Calu3 (cell line): ENCODE measurements at regions not wholly inside any gene's neighbourhood (a gene's known extent, or its start where the extent isn't known, plus 50 kb on each side); places are given as distances from the start of the nearest gene placed in this dataset.

Experiments used
- BruUV-seq: library from RNA; stranded (reverse); fragments of 400-500 nt; replicated peaks from 2 replicates; lab custom pipeline; 2021; lab: Mats Ljungman, UMichigan
- CTCF ChIA-PET: fragments of 300-600 bp; sonication (Branson Sonifier 250); formaldehyde crosslinking; loops from one replicate; lab custom pipeline; 2022; ENCODE audit warnings: antibody characterized with exemption; lab: Charles Lee
- DNase-seq: peaks from one replicate; pipeline ENCODE4 v3.0.0; 2022
- H3K27ac Mint-ChIP-seq: one replicate; pipeline ENCODE4 v1.8.0; 2022; ENCODE audit warnings: mixed read lengths; ENCODE audit not compliant: unreplicated experiment
- H3K27me3 Mint-ChIP-seq: one replicate; pipeline ENCODE4 v1.8.0; 2022; ENCODE audit warnings: mixed read lengths; ENCODE audit not compliant: unreplicated experiment
- H3K36me3 Mint-ChIP-seq: one replicate; pipeline ENCODE4 v1.8.0; 2022; ENCODE audit warnings: mild to moderate bottlenecking, moderate library complexity, mixed read lengths; ENCODE audit not compliant: insufficient read depth, unreplicated experiment
- H3K4me1 Mint-ChIP-seq: one replicate; pipeline ENCODE4 v1.8.0; 2022; ENCODE audit warnings: mild to moderate bottlenecking, low read depth, mixed read lengths; ENCODE audit not compliant: unreplicated experiment
- H3K4me3 Mint-ChIP-seq: one replicate; pipeline ENCODE4 v1.8.0; 2022; ENCODE audit warnings: mild to moderate bottlenecking, low read depth, moderate library complexity, mixed read lengths; ENCODE audit not compliant: unreplicated experiment
- H3K9me3 Mint-ChIP-seq: one replicate; pipeline ENCODE4 v1.8.0; 2022; ENCODE audit warnings: low read depth, mixed read lengths; ENCODE audit not compliant: unreplicated experiment
- intact Hi-C: fragments of 100-400 bp; cut with micrococcal nuclease; formaldehyde crosslinking; loops from one replicate; pipeline ENCODE4 v1.10.0; 2022; ENCODE audit not compliant: unreplicated experiment
- TF ChIP-seq, protein P1 (sequence below): fragments of 200-600 bp; IDR thresholded peaks from one replicate; pipeline ENCODE4 v1.8.0; 2022; ENCODE audit warnings: antibody characterized with exemption; ENCODE audit not compliant: unreplicated experiment

DNA sequence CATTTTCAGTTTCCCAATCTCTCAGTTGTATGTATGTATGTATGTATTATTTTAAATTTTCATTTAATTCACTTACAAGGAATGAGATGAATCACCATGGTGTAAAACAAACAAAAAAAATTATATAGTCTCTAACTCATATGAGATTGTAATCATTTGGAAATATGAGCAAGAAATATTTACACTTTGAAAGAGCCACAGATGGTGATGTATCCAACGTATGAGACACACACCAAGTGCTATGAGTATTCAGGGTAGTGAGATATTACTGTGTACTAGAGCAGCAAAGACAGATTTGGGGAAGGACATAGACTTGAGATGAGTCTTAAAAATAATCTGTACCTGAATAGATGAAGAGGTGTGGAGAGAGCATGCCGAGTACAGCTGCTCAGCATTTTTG is 1154.4 kb downstream of the RAPGEF2 start:
- intact Hi-C loops: no loop called here
- Mint-ChIP-seq H3K27ac (no peak overlapping the region), H3K4me1 (no peaks in the 10 kb centered on the region), H3K4me3 (no peak overlapping the region), H3K9me3 (no peaks in the 10 kb centered on the region), H3K27me3 (no peaks in the 10 kb centered on the region), H3K36me3 (no peaks in the 10 kb centered on the region)
- TF ChIP-seq, protein P1, sequence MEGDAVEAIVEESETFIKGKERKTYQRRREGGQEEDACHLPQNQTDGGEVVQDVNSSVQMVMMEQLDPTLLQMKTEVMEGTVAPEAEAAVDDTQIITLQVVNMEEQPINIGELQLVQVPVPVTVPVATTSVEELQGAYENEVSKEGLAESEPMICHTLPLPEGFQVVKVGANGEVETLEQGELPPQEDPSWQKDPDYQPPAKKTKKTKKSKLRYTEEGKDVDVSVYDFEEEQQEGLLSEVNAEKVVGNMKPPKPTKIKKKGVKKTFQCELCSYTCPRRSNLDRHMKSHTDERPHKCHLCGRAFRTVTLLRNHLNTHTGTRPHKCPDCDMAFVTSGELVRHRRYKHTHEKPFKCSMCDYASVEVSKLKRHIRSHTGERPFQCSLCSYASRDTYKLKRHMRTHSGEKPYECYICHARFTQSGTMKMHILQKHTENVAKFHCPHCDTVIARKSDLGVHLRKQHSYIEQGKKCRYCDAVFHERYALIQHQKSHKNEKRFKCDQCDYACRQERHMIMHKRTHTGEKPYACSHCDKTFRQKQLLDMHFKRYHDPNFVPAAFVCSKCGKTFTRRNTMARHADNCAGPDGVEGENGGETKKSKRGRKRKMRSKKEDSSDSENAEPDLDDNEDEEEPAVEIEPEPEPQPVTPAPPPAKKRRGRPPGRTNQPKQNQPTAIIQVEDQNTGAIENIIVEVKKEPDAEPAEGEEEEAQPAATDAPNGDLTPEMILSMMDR: no peak
- BruUV-seq: no TSS peak
- CTCF ChIA-PET: no interaction called here
- no peak for DNase-seq

DNA sequence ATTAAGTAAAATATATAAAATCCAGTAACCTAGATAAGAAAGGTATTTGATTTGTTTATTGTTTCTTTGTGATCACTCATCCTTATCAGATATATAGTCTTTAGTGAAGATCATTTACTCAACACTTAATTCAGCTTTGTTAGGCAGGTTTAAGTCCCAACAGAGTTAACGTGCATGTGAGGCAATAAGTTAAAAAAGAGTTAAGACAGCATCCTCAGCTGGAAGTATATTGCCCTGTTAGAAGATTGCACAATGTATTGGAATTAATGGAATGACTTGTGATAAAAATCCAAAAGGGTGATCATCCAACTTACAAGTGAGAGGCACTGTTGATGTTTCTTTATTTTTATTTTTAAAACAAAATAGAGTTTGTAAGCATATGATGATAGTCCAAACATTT is 1162.1 kb downstream of the RAPGEF2 start:
- no peak overlapping the region for H3K4me3 Mint-ChIP-seq
- no peaks in the 10 kb centered on the region for H3K9me3 Mint-ChIP-seq
- H3K4me1 Mint-ChIP-seq: no peaks in the 10 kb centered on the region
- no peaks in the 10 kb centered on the region for H3K36me3 Mint-ChIP-seq
- no TSS peak for BruUV-seq
- no peaks in the 10 kb centered on the region for H3K27me3 Mint-ChIP-seq
- H3K27ac Mint-ChIP-seq: no peak overlapping the region
- intact Hi-C loops: no loop called here
- TF ChIP-seq, protein P1: no peak
- no peak for DNase-seq
- CTCF ChIA-PET: no interaction called here

DNA sequence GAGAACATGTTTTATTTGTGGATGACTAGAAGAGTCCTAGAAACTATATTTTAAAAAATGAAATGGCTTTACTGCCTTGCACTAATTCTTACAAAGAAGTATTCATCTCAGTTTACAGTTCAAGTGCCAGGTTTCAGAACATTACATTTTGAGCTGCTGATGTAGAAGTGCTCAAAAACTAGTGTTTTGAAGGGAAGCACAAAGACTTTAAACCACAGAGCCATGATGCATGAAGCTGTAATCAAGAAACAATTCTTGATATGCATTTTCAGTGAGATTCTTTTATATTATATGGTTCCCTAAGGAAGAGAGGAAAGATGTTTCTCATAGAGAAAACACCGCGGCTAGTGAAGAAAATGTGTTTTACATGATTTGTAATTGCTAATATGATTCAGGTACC is 1163.0 kb downstream of the RAPGEF2 start:
- TF ChIP-seq, protein P1: no peak
- Mint-ChIP-seq H3K36me3 (no peaks in the 10 kb centered on the region), H3K9me3 (no peaks in the 10 kb centered on the region), H3K4me1 (no peaks in the 10 kb centered on the region), H3K4me3 (no peak overlapping the region), H3K27me3 (no peaks in the 10 kb centered on the region), H3K27ac (no peak overlapping the region)
- intact Hi-C loops: no loop called here
- DNase-seq: no peak
- no TSS peak for BruUV-seq
- CTCF ChIA-PET: no interaction called here

DNA sequence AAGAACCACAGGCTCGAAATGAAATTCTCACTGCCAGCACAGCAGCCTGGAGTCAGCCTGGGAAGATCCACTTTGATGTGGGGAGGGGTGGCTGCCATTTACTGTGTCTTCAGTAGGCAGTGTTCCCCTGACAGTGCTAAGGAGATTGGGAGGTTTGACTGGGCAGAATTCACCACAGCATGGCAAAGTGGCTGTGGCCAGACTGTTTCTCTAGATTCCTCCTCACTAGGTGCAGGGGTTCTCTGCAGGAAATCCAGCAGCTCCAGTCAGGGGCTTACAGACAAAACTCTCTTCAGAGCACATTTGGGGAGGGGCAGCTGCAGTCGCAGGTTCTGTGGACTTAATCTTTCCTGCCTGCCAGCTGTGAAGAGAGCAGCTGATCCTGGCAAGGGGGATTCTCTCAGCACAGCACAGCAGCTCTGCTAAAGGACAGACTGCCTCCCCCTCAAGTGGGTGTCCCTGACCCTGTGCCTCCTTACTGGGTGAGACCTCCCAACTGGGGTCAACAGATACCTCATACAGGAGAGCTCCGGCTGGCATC is 1174.0 kb downstream of the RAPGEF2 start:
- Mint-ChIP-seq H3K4me3 (no peak overlapping the region), H3K9me3 (peaks cover 14% of the 10 kb centered on the region), H3K27me3 (no peaks in the 10 kb centered on the region), H3K27ac (no peak overlapping the region), H3K4me1 (no peaks in the 10 kb centered on the region), H3K36me3 (no peaks in the 10 kb centered on the region)
- BruUV-seq: no TSS peak
- no peak for DNase-seq
- intact Hi-C loops: no loop called here
- CTCF ChIA-PET: no interaction called here
- TF ChIP-seq, protein P1: no peak
